Tibial artery (tissue), 4 donors: ENCODE measurements at regions not wholly inside any gene's neighbourhood (a gene's known extent, or its start where the extent isn't known, plus 50 kb on each side); places are given as distances from the start of the nearest gene placed in this dataset.

ENCODE experiments used
- DNase-seq, 2 donors: peaks; one replicate each; pipeline ENCODE4 v3.0.0-alpha.2; 2019
- H3K27ac ChIP-seq, 2 donors: fragments of 200-600 bp; sonication (generic) in 1 of 2; 1 replicate in 1 of 2; 2 replicates in 1 of 2; pipeline ENCODE4 v1.5.1; 2018 to 2019; ENCODE audit warnings: mild to moderate bottlenecking in 1 of 2
- H3K27me3 ChIP-seq, 2 donors: fragments of 200-600 bp; sonication (generic) in 1 of 2; one replicate each; pipeline versions ENCODE4 v1.5.1 to v1.6.0; 2016 to 2019
- H3K36me3 ChIP-seq, 3 donors: fragments of 200-600 bp; sonication (generic) in 2 of 3; one replicate each; pipeline ENCODE4 v1.5.1; 2016 to 2019; ENCODE audit warnings: mild to moderate bottlenecking in 2 of 3
- H3K4me1 ChIP-seq, 4 donors: fragments of 200-600 bp; sonication (generic) in 2 of 4; 1 replicate in 3 of 4; 2 replicates in 1 of 4; pipeline ENCODE4 v1.5.1; 2016 to 2019
- H3K4me3 ChIP-seq, 2 donors: fragments of 200-600 bp; sonication (generic) in 1 of 2; 1 replicate in 1 of 2; 2 replicates in 1 of 2; pipeline ENCODE4 v1.5.1; 2018 to 2019; ENCODE audit warnings: mild to moderate bottlenecking in 2 of 2
- H3K9me3 ChIP-seq, 3 donors: fragments of 200-600 bp; sonication (generic) in 1 of 3; one replicate each; pipeline ENCODE4 v1.5.1; 2016 to 2019
- CTCF ChIP-seq, 2 experiments: fragments of 200-600 bp in 1 of 2; fragments of 450-650 bp in 1 of 2; IDR thresholded peaks; one replicate each; pipeline ENCODE4 v1.5.1; 2017 to 2019; ENCODE audit warnings: antibody characterized with exemption in 2 of 2, mild to moderate bottlenecking in 1 of 2, moderate library complexity in 1 of 2
- intact Hi-C: fragments of 100-400 bp; cut with DNase I; formaldehyde crosslinking; loops from one replicate; pipeline ENCODE4 v1.15.0; 2023; ENCODE audit warnings: low total_unique reads

- intact Hi-C loops: no loop called here
- H3K4me1 ChIP-seq: peaks cover 0 to 44% (median 7%) of the 10 kb centered on the region in 4 donors
- no peaks in the 10 kb centered on the region for H3K27me3 ChIP-seq
- no peaks in the 10 kb centered on the region for H3K36me3 ChIP-seq
- no peak for TF ChIP-seq CTCF (IDR thresholded peaks at IDR 0.05)
- H3K4me3 ChIP-seq: no peak overlapping the region
- peak overlapping the region; percentile 59 to 96 for H3K27ac ChIP-seq
- DNase-seq: no peak
- H3K9me3 ChIP-seq: no peaks in the 10 kb centered on the region
These were observed 251.5 kb upstream of the STARD13 start for GRCh38 chr13:33537026-33537425.

GRCh38 chr13:33537676-33538075, 252.1 kb upstream of the STARD13 start:
- no peaks in the 10 kb centered on the region for H3K27me3 ChIP-seq
- H3K27ac ChIP-seq: peak overlapping the region; percentile 59 to 96
- H3K9me3 ChIP-seq: no peaks in the 10 kb centered on the region
- intact Hi-C loops: no loop called here
- peaks cover 0 to 41% (median 7%) of the 10 kb centered on the region in 4 donors for H3K4me1 ChIP-seq
- DNase-seq: no peak
- no peak overlapping the region for H3K4me3 ChIP-seq
- no peaks in the 10 kb centered on the region for H3K36me3 ChIP-seq
- no peak for TF ChIP-seq CTCF (IDR thresholded peaks at IDR 0.05)

GRCh38 chr13:33541456-33541855, 255.9 kb upstream of the STARD13 start:
- TF ChIP-seq CTCF (IDR thresholded peaks at IDR 0.05): no peak
- intact Hi-C loops: loop anchor here (10.0 kb wide), 3 partner anchors 183 to 317 kb away; no protein-coding TSS in a partner anchor
- Histone ChIP-seq H3K4me3 (peak overlapping the region; percentile 55 to 62), H3K4me1 (peaks cover 0 to 55% (median 22%) of the 10 kb centered on the region in 4 donors), H3K27ac (peak overlapping the region; percentile 92 to 96), H3K27me3 (no peaks in the 10 kb centered on the region), H3K36me3 (no peaks in the 10 kb centered on the region), H3K9me3 (no peaks in the 10 kb centered on the region)
- DNase-seq: no peak

- H3K9me3 ChIP-seq: no peaks in the 10 kb centered on the region
- no peak for TF ChIP-seq CTCF (IDR thresholded peaks at IDR 0.05)
- no peak for DNase-seq
- no peaks in the 10 kb centered on the region for H3K27me3 ChIP-seq
- peak overlapping the region; percentile 55 to 62 for H3K4me3 ChIP-seq
- H3K4me1 ChIP-seq: peaks cover 0 to 52% (median 22%) of the 10 kb centered on the region in 4 donors
- H3K27ac ChIP-seq: peak overlapping the region; percentile 92 to 96
- intact Hi-C loops: loop anchor here (10.0 kb wide), 3 partner anchors 183 to 317 kb away; no protein-coding TSS in a partner anchor
- H3K36me3 ChIP-seq: no peaks in the 10 kb centered on the region
These were observed 256.4 kb upstream of the STARD13 start for GRCh38 chr13:33541962-33542308.

- H3K4me3 ChIP-seq: peak overlapping the region; percentile 55 to 62
- no peaks in the 10 kb centered on the region for H3K9me3 ChIP-seq
- peak; percentile 98 to 99 for DNase-seq
- peak; percentile 87 to 88 for TF ChIP-seq CTCF (IDR thresholded peaks at IDR 0.05)
- no peaks in the 10 kb centered on the region for H3K36me3 ChIP-seq
- peak overlapping the region; percentile 92 to 96 for H3K27ac ChIP-seq
- H3K4me1 ChIP-seq: peaks cover 0 to 46% (median 20%) of the 10 kb centered on the region in 4 donors
- intact Hi-C loops: loop anchor here (10.0 kb wide), 3 partner anchors 182 to 318 kb away; no protein-coding TSS in a partner anchor
- H3K27me3 ChIP-seq: no peaks in the 10 kb centered on the region
These were observed 256.9 kb upstream of the STARD13 start for GRCh38 chr13:33542309-33543088.
